ENCODE measurements at regions not wholly inside any gene's neighbourhood (a gene's known extent, or its start where the extent isn't known, plus 50 kb on each side); places are given as distances from the start of the nearest gene placed in this dataset.

DNA sequence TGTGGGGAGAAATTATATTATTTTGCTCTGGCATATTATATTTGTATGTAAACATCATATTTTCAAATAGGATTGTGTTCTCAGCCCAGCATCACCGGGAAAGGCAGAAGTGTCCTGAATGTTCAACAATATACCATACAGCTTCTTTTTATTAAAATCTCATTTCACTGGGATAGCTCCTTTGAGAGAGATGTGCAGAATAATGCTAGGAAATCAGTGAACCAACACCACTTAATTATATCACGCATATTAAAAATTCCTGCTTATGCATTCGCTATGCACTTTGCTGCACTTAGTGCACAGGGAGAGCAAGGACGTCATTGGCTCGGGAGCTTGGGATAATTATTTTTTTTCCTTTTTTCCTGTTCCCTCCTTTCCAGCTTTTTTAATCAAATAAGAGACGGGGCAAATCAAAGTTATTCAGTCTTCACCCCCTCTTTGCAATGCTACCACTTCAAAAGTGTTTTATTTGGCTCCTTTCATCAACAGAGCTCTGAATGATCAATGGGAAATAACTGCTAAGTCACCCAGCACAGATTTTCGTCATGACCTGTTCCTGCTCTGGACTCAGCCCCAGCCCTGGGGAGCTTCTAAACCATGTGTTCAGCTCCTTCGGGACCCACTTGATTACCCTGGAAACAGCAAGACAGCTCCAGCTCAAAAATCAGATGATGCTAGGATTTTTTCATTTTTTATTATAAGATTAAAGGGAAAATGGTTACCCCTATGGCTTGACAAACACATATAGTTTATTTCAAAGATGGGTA is 165.5 kb upstream of the DUSP10 start:
- Mint-ChIP-seq H3K27ac (no peak overlapping the region), H3K9me3 (no peaks in the 10 kb centered on the region), H3K36me3 (no peaks in the 10 kb centered on the region), H3K4me3 (no peak overlapping the region), H3K4me1 (ENCODE audit: unreplicated experiment) (no peaks in the 10 kb centered on the region), H3K27me3 (no peaks in the 10 kb centered on the region)
- TF ChIP-seq, protein P1, sequence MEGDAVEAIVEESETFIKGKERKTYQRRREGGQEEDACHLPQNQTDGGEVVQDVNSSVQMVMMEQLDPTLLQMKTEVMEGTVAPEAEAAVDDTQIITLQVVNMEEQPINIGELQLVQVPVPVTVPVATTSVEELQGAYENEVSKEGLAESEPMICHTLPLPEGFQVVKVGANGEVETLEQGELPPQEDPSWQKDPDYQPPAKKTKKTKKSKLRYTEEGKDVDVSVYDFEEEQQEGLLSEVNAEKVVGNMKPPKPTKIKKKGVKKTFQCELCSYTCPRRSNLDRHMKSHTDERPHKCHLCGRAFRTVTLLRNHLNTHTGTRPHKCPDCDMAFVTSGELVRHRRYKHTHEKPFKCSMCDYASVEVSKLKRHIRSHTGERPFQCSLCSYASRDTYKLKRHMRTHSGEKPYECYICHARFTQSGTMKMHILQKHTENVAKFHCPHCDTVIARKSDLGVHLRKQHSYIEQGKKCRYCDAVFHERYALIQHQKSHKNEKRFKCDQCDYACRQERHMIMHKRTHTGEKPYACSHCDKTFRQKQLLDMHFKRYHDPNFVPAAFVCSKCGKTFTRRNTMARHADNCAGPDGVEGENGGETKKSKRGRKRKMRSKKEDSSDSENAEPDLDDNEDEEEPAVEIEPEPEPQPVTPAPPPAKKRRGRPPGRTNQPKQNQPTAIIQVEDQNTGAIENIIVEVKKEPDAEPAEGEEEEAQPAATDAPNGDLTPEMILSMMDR (conservative IDR thresholded peaks at IDR 0.05), result no peak
- DNase-seq (ENCODE audit: extremely low spot score, unreplicated experiment), result no peak

DNA sequence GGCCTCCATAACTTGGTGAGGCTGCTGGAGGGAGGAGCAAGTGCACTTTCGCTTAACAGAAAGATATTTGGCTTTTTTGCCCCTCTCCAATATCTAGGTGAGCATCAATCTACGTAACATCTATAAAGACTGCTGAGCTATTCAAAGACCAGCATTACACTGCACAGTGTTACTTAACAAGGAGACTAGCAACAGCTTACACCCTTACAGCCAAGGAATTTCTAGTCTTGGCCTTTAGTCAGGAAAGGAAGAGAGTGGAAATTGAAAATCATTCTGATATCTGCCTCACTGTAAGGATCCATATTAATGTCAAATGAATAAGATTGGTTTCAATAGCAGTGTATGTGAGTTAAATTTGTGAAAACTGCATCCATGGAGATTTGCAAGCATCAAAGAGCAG is 163.9 kb upstream of the DUSP10 start:
- no peak overlapping the region for H3K4me3 Mint-ChIP-seq
- no peak overlapping the region for H3K27ac Mint-ChIP-seq
- DNase-seq (ENCODE audit: extremely low spot score, unreplicated experiment), result no peak
- TF ChIP-seq, protein P1 (conservative IDR thresholded peaks at IDR 0.05), result no peak
- H3K27me3 Mint-ChIP-seq, result no peaks in the 10 kb centered on the region
- H3K9me3 Mint-ChIP-seq, result no peaks in the 10 kb centered on the region
- H3K36me3 Mint-ChIP-seq, result no peaks in the 10 kb centered on the region
- no peaks in the 10 kb centered on the region for H3K4me1 Mint-ChIP-seq (ENCODE audit: unreplicated experiment)

DNA sequence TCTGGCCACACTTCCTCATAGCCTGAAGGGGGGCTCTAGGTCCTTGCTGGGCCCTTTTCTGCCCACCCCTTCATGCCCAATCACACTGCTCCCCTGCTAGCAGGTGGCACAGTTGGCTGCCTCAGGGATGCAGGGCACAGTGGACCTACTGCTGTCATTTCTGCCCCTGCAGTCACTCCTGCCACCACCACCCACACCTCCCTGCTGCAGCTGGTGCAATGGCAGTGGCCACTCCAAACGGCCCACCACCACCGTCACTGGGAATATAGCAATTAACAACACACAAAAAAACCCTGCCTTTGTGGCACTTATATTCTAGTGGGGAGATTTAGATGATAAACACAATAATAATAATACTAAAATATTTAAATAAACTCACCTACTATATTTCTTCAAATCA is 162.4 kb upstream of the DUSP10 start:
- Mint-ChIP-seq H3K27me3 (no peaks in the 10 kb centered on the region), H3K9me3 (no peaks in the 10 kb centered on the region), H3K36me3 (no peaks in the 10 kb centered on the region), H3K4me1 (ENCODE audit: unreplicated experiment) (no peaks in the 10 kb centered on the region), H3K4me3 (no peak overlapping the region), H3K27ac (no peak overlapping the region)
- TF ChIP-seq, protein P1 (conservative IDR thresholded peaks at IDR 0.05), result no peak
- no peak for DNase-seq (ENCODE audit: extremely low spot score, unreplicated experiment)

DNA sequence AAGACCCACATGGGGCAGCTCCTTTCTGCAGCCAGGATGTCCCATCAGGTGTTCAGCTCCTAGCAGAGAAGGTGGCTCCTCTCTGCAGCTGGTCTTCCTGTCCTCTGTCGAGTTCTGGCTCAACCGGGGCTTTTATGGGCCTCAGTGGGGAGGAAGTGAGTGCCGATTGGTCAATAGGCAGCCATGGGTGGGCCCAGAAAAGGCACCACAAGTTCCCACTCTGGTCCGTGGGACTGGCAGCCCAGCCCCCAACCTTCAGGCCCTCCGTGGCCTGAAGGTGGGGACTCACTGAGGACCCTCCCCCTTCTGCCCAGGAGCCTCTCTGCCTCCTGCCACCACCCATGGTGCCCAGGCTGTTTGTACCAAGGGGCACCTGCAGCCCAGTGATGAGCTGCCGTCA is 161.7 kb upstream of the DUSP10 start:
- Mint-ChIP-seq H3K27me3 (no peaks in the 10 kb centered on the region), H3K4me3 (no peak overlapping the region), H3K9me3 (no peaks in the 10 kb centered on the region), H3K27ac (no peak overlapping the region), H3K4me1 (ENCODE audit: unreplicated experiment) (no peaks in the 10 kb centered on the region), H3K36me3 (no peaks in the 10 kb centered on the region)
- TF ChIP-seq, protein P1 (conservative IDR thresholded peaks at IDR 0.05), result no peak
- DNase-seq (ENCODE audit: extremely low spot score, unreplicated experiment), result no peak

DNA sequence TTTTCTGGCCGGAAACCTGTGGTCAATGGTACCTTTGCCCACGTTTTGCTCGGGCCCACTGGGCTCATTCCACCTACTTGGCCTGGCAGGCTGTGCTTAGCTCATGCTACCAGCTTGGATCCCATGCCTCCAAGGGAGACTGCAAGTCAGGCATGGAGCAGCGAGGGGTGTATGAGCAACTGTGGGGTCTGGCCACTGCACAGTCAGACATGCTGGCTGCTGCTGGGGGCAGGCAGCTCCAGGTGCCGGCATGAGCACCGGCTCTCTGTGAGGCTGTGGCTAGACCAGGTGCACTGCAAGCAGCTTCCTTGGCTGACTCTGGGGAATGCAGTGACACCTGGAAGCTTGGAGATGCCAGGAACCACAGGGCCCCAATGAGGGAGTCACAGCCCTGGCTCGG is 161.1 kb upstream of the DUSP10 start:
- DNase-seq (ENCODE audit: extremely low spot score, unreplicated experiment), result no peak
- TF ChIP-seq, protein P1 (conservative IDR thresholded peaks at IDR 0.05), result no peak
- Mint-ChIP-seq H3K27ac (no peak overlapping the region), H3K4me3 (no peak overlapping the region), H3K9me3 (no peaks in the 10 kb centered on the region), H3K27me3 (no peaks in the 10 kb centered on the region), H3K36me3 (no peaks in the 10 kb centered on the region), H3K4me1 (ENCODE audit: unreplicated experiment) (no peaks in the 10 kb centered on the region)
